Prostate gland (tissue), 2 donors: ENCODE measurements at regions not wholly inside any gene's neighbourhood (a gene's known extent, or its start where the extent isn't known, plus 50 kb on each side); places are given as distances from the start of the nearest gene placed in this dataset.

Source experiments
- CTCF ChIP-seq, 4 experiments: fragments of 200-600 bp in 2 of 4; fragments of 450-650 bp in 2 of 4; sonication (generic) in 2 of 4; IDR thresholded peaks; 1 replicate in 3 of 4; 2 replicates in 1 of 4; pipeline ENCODE4 v1.5.1; 2016 to 2019; ENCODE audit warnings: antibody characterized with exemption in 4 of 4, mild to moderate bottlenecking in 2 of 4, moderate library complexity in 2 of 4
- POLR2A ChIP-seq: fragments of 450-650 bp; IDR thresholded peaks from one replicate; pipeline ENCODE4 v1.6.1; 2016; ENCODE audit warnings: antibody characterized with exemption, mild to moderate bottlenecking
- POLR2AphosphoS5 ChIP-seq: sonication (generic); formaldehyde crosslinking; IDR thresholded peaks from one replicate; pipeline ENCODE4 v1.6.1; 2017; ENCODE audit warnings: antibody characterized with exemption

DNA sequence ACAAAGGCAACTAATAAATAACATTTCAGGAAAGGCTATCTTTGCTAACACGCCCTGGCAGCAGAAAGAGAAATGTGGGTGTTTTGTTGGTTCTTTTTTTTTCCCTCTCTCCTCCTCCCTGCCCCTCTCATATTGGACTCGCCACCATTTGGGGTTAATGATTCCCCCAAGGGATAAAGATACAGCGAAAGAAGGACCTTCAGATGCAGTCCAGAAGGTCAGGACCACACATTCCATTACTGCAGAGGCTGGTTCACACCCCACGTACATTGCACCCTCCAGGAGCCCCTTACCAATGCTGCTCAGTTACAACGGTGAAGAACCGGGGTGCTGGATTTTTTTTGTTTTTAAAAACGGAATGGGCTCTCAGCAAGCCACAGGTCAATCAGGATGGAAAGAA lies 156.9 kb upstream of the TIAM1 start:
- TF ChIP-seq CTCF (IDR thresholded peaks at IDR 0.05) (no peak), POLR2A (no peak), POLR2AphosphoS5 (no peak)
